PC-9 (cell line): ENCODE measurements at regions not wholly inside any gene's neighbourhood (a gene's known extent, or its start where the extent isn't known, plus 50 kb on each side); places are given as distances from the start of the nearest gene placed in this dataset.

Experiments used
- BruUV-seq: library from RNA; stranded (reverse); fragments of 400-500 nt; replicated peaks from 2 replicates; lab custom pipeline; 2021; lab: Mats Ljungman, UMichigan
- CTCF ChIA-PET: fragments of 300-600 bp; sonication (Branson Sonifier 250); formaldehyde crosslinking; loops from one replicate; lab custom pipeline; 2022; ENCODE audit warnings: antibody characterized with exemption; lab: Charles Lee
- POLR2A ChIA-PET: fragments of 300-600 bp; sonication (Branson Sonifier 250); formaldehyde crosslinking; loops from one replicate; lab custom pipeline; 2022; ENCODE audit warnings: antibody characterized with exemption; ENCODE audit not compliant: unreplicated experiment; lab: Charles Lee
- DNase-seq, 2 experiments: peaks; one replicate each; pipeline versions ENCODE4 v3.0.0 to v3.0.0-alpha.2; 2015 to 2022; ENCODE audit warnings: mixed read lengths in 1 of 2
- H2AFZ ChIP-seq: fragments of 200-600 bp; sonication (generic); 2 replicates; pipeline ENCODE4 v1.8.1; 2017; ENCODE audit warnings: antibody characterized with exemption
- H3F3A ChIP-seq: fragments of 200-600 bp; sonication (generic); 2 replicates; pipeline ENCODE4 v1.8.1; 2017; ENCODE audit warnings: antibody characterized with exemption, mild to moderate bottlenecking, low read depth; ENCODE audit not compliant: insufficient read depth
- H3K27ac ChIP-seq: fragments of 200-600 bp; sonication (generic); 2 replicates; pipeline ENCODE4 v1.6.1; 2016; ENCODE audit warnings: mixed run types
- H3K27me3 ChIP-seq: fragments of 200-600 bp; sonication (generic); 2 replicates; pipeline ENCODE4 v1.6.1; 2016; ENCODE audit warnings: low read depth, mixed run types; ENCODE audit not compliant: insufficient read depth
- H3K36me3 ChIP-seq: fragments of 200-600 bp; sonication (generic); 2 replicates; pipeline ENCODE4 v1.6.1; 2016; ENCODE audit warnings: low read depth, mixed run types
- H3K4me1 ChIP-seq: fragments of 200-600 bp; sonication (generic); replicated peaks from 2 replicates; pipeline ENCODE4 v1.6.1; 2016; ENCODE audit warnings: mixed run types; ENCODE audit not compliant: insufficient read depth
- H3K4me2 ChIP-seq: fragments of 200-600 bp; sonication (generic); 2 replicates; pipeline ENCODE4 v1.6.1; 2017; ENCODE audit warnings: mixed run types
- H3K4me3 ChIP-seq: fragments of 200-600 bp; sonication (generic); 2 replicates; pipeline ENCODE4 v1.6.1; 2016; ENCODE audit warnings: mixed run types
- H3K79me2 ChIP-seq: fragments of 200-600 bp; sonication (generic); 2 replicates; pipeline ENCODE4 v1.6.1; 2017; ENCODE audit warnings: low read depth, mixed run types
- H3K9me2 ChIP-seq: fragments of 200-600 bp; sonication (generic); 2 replicates; pipeline ENCODE4 v1.8.1; 2017; ENCODE audit warnings: mild to moderate bottlenecking; ENCODE audit not compliant: insufficient read depth
- H3K9me3 ChIP-seq: fragments of 200-600 bp; sonication (generic); 2 replicates; pipeline ENCODE4 v1.8.1; 2016; ENCODE audit warnings: low read depth; ENCODE audit not compliant: insufficient read depth
- H4K20me1 ChIP-seq: fragments of 200-600 bp; sonication (generic); 2 replicates; pipeline ENCODE4 v1.8.1; 2017; ENCODE audit not compliant: insufficient read depth
- CTCF ChIP-seq: fragments of 200-600 bp; sonication (generic); conservative IDR thresholded peaks from 2 replicates; pipeline ENCODE4 v1.6.1; 2017; ENCODE audit warnings: mixed run types, antibody characterized with exemption, mild to moderate bottlenecking, moderate library complexity
- EZH2 ChIP-seq: fragments of 200-600 bp; sonication (generic); IDR thresholded peaks from 2 replicates; pipeline ENCODE4 v1.8.0; 2017; ENCODE audit warnings: antibody characterized with exemption, low read depth
- intact Hi-C: fragments of 100-400 bp; cut with micrococcal nuclease; formaldehyde crosslinking; loops from one replicate; pipeline ENCODE4 v1.10.0; 2022; ENCODE audit not compliant: unreplicated experiment

GRCh38 chr2:80703532-80703931 lies 399.0 kb upstream of the LRRTM1 start:
- CTCF ChIA-PET = no interaction called here
- Histone ChIP-seq H3K4me3 (no peak overlapping the region), H3K27ac (no peak overlapping the region), H3F3A (no peaks in the 10 kb centered on the region), H3K4me1 (no peaks in the 10 kb centered on the region), H3K36me3 (no peaks in the 10 kb centered on the region), H2AFZ (no peak overlapping the region), H3K9me2 (no peaks in the 10 kb centered on the region), H3K27me3 (no peaks in the 10 kb centered on the region), H3K9me3 (no peaks in the 10 kb centered on the region), H3K79me2 (no peaks in the 10 kb centered on the region), H4K20me1 (no peaks in the 10 kb centered on the region), H3K4me2 (no peak overlapping the region)
- intact Hi-C loops = no loop called here
- POLR2A ChIA-PET = no interaction called here
- BruUV-seq = no TSS peak
- TF ChIP-seq EZH2 (no peak), CTCF (no peak)
- DNase-seq = no peak

GRCh38 chr2:80700961-80701360 lies 396.4 kb upstream of the LRRTM1 start:
- H3F3A ChIP-seq = no peaks in the 10 kb centered on the region
- H3K9me2 ChIP-seq = no peaks in the 10 kb centered on the region
- DNase-seq = no peak
- ChIA-PET CTCF (no interaction called here), POLR2A (no interaction called here)
- no peak overlapping the region for H3K4me2 ChIP-seq
- BruUV-seq = no TSS peak
- no peak overlapping the region for H3K27ac ChIP-seq
- no peaks in the 10 kb centered on the region for H3K9me3 ChIP-seq
- TF ChIP-seq CTCF (no peak), EZH2 (no peak)
- H3K4me3 ChIP-seq = no peak overlapping the region
- no peak overlapping the region for H2AFZ ChIP-seq
- intact Hi-C loops = no loop called here
- no peaks in the 10 kb centered on the region for H4K20me1 ChIP-seq
- H3K79me2 ChIP-seq = no peaks in the 10 kb centered on the region
- no peaks in the 10 kb centered on the region for H3K27me3 ChIP-seq
- no peaks in the 10 kb centered on the region for H3K36me3 ChIP-seq
- H3K4me1 ChIP-seq = no peaks in the 10 kb centered on the region
